ENCODE measurements at regions not wholly inside any gene's neighbourhood (a gene's known extent, or its start where the extent isn't known, plus 50 kb on each side); places are given as distances from the start of the nearest gene placed in this dataset.

DNA sequence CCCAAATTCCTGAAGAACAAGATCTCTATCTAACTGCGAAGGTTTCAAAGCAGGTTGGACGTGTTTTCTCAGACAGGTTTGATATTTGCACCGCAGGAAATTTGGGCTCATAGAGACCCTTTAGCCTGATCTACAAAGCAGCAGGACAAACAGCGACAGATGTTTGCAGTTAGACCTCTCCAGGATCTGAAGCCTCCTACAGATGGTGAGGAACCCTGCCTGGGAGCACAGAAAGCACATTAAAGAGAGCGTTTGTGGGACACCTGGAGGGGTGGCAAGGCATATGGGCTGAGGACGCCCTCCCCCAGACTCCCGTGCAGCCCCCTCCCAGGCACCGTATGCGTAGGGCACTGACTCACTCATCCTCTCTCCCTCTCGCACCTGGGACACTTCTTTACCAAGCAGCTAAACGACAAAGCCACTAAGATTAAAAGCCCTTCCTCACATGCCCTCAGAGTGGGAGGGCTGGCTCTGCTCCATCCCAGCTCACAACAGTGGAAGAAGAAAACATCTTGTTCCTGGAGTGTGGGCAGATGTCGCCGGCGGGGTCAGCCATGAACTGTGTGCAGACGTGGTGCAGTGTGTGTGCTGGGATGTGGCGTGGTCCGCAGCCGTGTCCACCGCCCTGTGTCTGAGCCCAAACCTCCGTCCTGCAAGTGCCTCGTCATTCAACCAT is 249.7 kb upstream of the AFDN start:
- Mint-ChIP-seq H3K9me3 (peaks cover 0 to 6% (median 2%) of the 10 kb centered on the region in 3 donors), H3K36me3 (no peaks in the 10 kb centered on the region), H3K27me3 (peaks cover 12% of the 10 kb centered on the region), H3K4me3 (no peak overlapping the region), H3K4me1 (no peaks in the 10 kb centered on the region), H3K27ac (peak overlapping the region in 2 of 3 donors; percentile 18 to 47)

DNA sequence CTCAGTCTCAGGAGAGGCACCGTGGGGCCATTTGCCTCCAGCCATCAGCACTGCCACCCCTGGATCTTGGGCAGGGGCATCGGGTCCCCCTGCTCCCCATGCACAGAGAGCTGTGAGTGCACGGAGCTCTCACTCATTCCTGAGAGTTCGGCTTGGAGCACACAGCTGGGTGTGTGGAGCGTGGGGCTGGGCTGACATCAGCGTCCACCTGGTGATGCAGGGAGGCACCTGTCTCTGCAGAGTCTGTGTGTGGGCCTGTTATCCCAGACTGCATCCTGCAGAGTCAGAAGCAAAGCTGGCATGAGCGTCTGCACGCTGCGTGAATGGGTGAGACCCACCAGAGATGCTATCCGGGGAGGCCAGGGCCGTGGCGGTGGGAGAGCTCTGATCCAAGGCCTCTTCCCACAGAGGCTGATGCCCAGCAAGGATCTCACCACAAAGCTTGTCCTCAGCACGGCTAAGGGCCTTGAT is 248.8 kb upstream of the AFDN start:
- Mint-ChIP-seq H3K27me3 (peaks cover 11% of the 10 kb centered on the region), H3K9me3 (peaks cover 2 to 7% (median 4%) of the 10 kb centered on the region in 3 donors), H3K4me1 (no peaks in the 10 kb centered on the region), H3K36me3 (no peaks in the 10 kb centered on the region), H3K4me3 (no peak overlapping the region), H3K27ac (no peak overlapping the region)

DNA sequence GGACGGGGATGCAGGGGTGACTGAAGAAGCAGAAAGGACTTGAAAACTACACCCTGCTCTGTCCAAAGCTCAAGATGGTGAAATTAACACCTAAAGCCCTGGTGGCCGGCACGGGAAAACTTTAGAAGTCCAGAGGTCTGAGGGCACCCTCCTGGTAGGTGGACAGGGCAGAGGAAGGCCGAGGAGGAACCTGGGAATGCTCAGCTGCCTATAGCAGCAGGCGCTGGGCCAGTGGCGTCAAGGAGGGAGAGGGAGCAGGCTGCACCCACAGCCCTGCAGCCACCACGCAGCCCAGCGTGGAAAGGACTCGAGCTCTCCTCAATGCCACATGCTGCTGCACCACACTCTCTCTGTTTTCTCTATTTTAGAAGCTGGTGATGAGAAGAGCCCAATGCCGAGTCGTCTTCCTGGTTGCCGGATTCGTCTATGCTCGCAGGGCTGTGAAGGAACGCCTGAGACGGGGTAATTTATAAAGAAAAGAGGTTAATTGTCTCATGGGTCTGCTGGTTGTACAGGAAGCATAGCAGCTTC is 248.3 kb upstream of the AFDN start:
- H3K9me3 Mint-ChIP-seq = peaks cover 2 to 9% (median 9%) of the 10 kb centered on the region in 3 donors
- H3K27me3 Mint-ChIP-seq = peaks cover 13% of the 10 kb centered on the region
- no peaks in the 10 kb centered on the region for H3K36me3 Mint-ChIP-seq
- no peak overlapping the region for H3K4me3 Mint-ChIP-seq
- H3K4me1 Mint-ChIP-seq = no peaks in the 10 kb centered on the region
- H3K27ac Mint-ChIP-seq = no peak overlapping the region

DNA sequence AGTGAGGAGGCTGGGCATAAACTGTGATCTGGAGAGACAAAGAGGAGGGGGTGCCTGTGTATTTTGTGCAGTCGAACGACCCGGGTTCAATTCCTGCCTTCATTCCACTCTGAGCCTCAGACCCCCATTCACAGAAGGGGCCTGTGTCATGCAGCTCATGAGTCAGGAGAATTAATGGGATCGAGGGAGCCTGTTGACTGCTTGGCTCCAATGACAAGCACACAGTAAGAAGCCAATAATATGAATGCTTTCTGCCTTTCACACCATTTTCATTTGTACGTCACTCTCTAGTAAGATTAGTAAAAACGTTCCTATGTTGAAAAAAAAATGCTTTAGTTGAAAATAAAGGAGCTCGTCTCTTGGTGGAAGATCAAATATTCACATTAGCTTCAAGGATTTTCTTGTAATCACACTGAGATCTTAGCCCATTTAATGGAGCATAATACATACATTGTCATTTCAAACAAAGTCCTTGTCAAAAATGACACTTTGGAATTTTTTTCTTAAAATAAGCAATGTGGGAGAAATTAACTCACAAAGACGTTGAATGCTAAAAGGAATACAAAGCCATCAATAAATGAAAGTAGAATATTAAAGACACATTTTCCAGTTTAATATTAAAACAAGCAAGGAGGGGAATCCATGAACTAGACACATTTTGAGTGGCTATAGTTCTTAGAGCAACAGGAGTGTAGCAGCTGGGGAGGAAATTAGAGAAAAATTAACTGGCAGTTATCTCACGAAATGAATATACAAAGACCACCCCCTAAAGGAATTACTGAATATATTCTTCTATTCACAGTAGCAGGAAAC is 246.7 kb upstream of the AFDN start:
- H3K4me1 Mint-ChIP-seq = no peaks in the 10 kb centered on the region
- no peaks in the 10 kb centered on the region for H3K36me3 Mint-ChIP-seq
- H3K4me3 Mint-ChIP-seq = no peak overlapping the region
- H3K27me3 Mint-ChIP-seq = peaks cover 13% of the 10 kb centered on the region
- H3K9me3 Mint-ChIP-seq = peaks cover 2 to 18% (median 12%) of the 10 kb centered on the region in 3 donors
- no peak overlapping the region for H3K27ac Mint-ChIP-seq

DNA sequence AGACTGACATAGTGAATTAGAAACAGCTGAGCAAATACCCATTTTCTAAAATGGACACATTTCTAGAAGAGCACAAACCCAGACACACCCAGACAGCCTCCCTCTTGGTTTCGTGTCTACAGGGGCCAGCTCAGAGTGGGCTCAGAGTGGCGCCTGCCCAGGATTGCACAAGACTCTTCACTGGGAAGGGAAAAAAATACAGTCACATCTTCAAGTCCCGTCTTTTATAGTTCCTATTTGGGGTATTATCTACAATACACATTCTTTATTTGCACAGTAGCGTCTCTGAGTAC is 246.1 kb upstream of the AFDN start:
- Mint-ChIP-seq H3K9me3 (peaks cover 2 to 18% (median 15%) of the 10 kb centered on the region in 3 donors), H3K4me3 (no peak overlapping the region), H3K27me3 (peaks cover 13% of the 10 kb centered on the region), H3K4me1 (no peaks in the 10 kb centered on the region), H3K36me3 (no peaks in the 10 kb centered on the region), H3K27ac (no peak overlapping the region)

DNA sequence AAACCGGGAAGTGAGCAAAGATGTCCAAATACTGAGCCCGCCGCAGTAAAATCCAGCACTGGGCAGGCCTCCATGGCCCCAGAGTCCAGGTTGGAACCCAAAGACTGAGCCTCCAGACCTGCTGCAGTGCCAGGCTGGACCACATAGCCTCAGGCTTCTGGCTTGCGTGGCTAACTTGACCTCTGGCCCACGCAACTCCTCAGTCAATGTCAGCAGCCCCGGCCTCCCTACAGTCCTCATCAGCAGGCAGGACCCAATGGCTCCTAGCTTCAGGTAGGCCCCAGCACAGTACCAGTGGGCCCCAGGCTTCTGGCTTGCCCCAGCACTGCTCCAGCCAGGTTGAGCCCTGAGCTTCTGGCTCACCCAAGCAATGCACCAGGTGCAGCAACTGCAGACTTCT is 245.1 kb upstream of the AFDN start:
- no peaks in the 10 kb centered on the region for H3K4me1 Mint-ChIP-seq
- H3K36me3 Mint-ChIP-seq = no peaks in the 10 kb centered on the region
- peaks cover 2 to 23% (median 12%) of the 10 kb centered on the region in 3 donors for H3K9me3 Mint-ChIP-seq
- H3K4me3 Mint-ChIP-seq = no peak overlapping the region
- peaks cover 8% of the 10 kb centered on the region for H3K27me3 Mint-ChIP-seq
- H3K27ac Mint-ChIP-seq = no peak overlapping the region

DNA sequence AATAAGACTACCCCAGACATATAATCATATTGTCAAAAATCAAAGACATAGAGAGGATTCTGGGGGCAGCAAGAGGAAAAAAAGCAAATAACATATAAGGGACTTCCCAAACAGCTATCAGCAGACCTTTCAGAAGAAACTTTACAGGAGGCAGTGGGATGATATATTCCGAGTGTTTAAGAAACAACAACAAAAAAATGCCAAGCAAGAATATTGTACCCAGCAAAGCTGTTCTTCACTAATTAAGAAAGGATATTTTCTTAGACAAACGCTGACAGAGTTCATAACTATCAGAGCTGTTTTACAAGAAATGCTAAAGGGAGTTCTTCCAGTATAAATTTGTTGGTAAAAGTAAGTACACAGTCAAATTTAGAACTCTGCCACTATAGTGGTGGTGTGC is 243.3 kb upstream of the AFDN start:
- peaks cover 2 to 23% (median 13%) of the 10 kb centered on the region in 3 donors for H3K9me3 Mint-ChIP-seq

DNA sequence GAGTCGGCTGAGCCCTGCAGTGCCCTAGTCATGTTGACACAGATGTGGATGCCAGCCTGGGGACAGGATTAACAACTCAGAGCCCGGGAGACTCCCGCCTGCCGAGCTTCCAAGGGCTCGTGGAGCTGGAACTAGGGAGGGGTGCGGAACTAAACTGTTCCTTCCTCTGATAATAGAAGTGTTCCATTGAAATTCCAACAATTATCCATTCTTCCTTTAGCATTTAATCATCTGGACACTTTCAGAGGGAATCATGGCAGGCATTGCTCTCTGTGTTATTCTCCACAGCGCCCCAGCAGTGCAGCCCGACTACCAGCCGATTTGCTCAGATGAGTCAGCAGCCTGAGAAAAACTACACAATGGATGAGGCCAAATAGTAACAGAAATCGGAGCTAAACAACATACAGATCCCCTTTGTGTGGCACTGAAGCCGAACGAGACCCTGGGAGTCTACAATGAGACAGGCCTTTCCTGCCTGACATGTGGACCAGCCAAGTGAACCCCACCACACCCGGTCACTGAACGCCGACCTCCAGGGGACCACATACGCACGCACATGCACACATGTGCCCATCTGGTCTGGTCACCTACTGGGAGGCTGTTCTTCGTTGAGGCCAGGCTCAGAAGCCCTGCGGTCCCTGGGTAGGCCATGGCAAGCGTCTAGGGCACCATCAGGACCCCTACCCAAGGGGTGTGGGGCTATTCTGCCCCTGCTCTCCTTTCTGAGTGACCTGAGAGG is 238.4 kb upstream of the AFDN start:
- no peaks in the 10 kb centered on the region for H3K4me1 Mint-ChIP-seq
- H3K27me3 Mint-ChIP-seq = peaks cover 3% of the 10 kb centered on the region
- no peak overlapping the region for H3K4me3 Mint-ChIP-seq
- H3K9me3 Mint-ChIP-seq = peaks cover 3 to 21% (median 8%) of the 10 kb centered on the region in 3 donors
- H3K36me3 Mint-ChIP-seq = peaks cover 2% of the 10 kb centered on the region
- H3K27ac Mint-ChIP-seq = no peak overlapping the region

More for the DNA sequence above, 243.3 kb upstream of the AFDN start:
- Mint-ChIP-seq H3K27ac (no peak overlapping the region), H3K36me3 (peaks cover 2% of the 10 kb centered on the region), H3K4me3 (no peak overlapping the region), H3K4me1 (no peaks in the 10 kb centered on the region), H3K27me3 (peaks cover 10% of the 10 kb centered on the region)

DNA sequence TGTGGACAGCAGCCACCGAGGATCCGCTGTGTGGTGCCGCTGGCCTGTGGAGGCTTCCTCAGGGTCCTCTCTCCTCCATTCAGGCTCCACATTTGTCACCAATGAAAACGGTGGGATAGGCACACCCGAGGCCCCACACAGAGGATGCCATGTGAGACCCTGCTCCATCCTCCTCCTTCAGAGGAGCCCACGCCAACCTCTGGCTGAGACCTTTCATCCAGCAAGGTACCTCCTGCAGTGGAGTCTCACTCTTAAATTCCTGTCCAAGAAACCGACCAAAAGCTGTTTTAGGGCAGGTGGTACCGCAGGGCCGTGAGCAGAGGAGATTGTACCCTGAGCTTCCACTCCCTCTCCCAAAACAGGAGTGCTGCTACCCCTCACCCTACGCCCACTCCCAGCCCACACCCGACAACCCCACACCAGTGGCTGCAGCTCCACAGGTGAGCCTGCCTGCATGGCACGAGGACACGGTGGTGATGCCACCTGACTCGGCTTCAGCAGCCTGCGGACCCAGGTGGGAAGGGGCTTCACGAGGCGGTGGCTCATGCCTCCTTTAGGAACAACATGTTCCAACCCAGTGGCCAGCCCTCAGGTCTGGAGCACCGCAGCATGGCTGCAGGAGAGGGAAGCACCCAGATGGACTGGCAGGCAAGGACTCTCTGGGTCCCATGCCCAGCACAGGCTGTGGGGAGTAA is 237.6 kb upstream of the AFDN start:
- Mint-ChIP-seq H3K27ac (no peak overlapping the region), H3K4me1 (no peaks in the 10 kb centered on the region), H3K27me3 (peaks cover 3% of the 10 kb centered on the region), H3K36me3 (peaks cover 2% of the 10 kb centered on the region), H3K9me3 (peaks cover 3 to 17% (median 8%) of the 10 kb centered on the region in 3 donors), H3K4me3 (no peak overlapping the region)

DNA sequence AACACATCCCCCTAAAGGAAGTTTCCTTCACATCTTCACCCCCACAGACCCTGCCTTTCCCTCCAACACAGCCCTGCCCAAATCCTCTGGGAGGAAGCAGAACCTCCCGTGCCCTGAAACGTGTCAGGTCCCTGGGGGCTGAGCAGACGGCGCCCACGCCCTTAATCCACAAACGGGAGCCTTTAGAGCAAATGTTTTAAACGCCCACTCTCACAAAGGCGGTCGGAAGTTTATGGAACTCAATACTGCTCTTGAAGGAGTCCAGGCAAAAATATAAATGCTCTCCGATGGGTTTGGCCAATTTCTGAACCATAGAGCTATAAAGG is 237.1 kb upstream of the AFDN start:
- no peak overlapping the region for H3K4me3 Mint-ChIP-seq
- H3K27ac Mint-ChIP-seq = no peak overlapping the region

DNA sequence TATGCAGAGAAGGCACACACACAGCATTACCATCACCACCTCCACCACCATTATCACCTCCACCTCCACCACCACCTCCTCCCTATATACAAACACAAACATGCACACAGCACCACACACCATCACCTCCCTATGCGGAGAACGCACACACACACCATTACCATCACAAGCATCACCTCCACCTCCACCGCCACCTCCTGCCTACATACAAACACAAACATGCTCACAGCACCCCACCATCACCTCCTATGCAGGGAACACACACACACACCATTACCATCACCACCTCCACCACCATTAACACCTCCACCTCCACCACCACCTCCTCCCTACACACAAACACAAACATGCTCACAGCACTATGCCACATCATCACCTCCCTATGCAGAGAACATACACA is 236.5 kb upstream of the AFDN start:
- H3K36me3 Mint-ChIP-seq = peaks cover 2% of the 10 kb centered on the region
- no peaks in the 10 kb centered on the region for H3K4me1 Mint-ChIP-seq
- no peak overlapping the region for H3K27ac Mint-ChIP-seq
- H3K27me3 Mint-ChIP-seq = peaks cover 3% of the 10 kb centered on the region
- no peak overlapping the region for H3K4me3 Mint-ChIP-seq
- H3K9me3 Mint-ChIP-seq = peaks cover 2 to 12% (median 3%) of the 10 kb centered on the region in 3 donors

More for the DNA sequence above, 237.1 kb upstream of the AFDN start:
- H3K9me3 Mint-ChIP-seq = peaks cover 3 to 15% (median 6%) of the 10 kb centered on the region in 3 donors
- peaks cover 3% of the 10 kb centered on the region for H3K27me3 Mint-ChIP-seq
- H3K36me3 Mint-ChIP-seq = peaks cover 2% of the 10 kb centered on the region
- no peaks in the 10 kb centered on the region for H3K4me1 Mint-ChIP-seq
